ENCODE measurements at regions not wholly inside any gene's neighbourhood (a gene's known extent, or its start where the extent isn't known, plus 50 kb on each side); places are given as distances from the start of the nearest gene placed in this dataset.

DNA sequence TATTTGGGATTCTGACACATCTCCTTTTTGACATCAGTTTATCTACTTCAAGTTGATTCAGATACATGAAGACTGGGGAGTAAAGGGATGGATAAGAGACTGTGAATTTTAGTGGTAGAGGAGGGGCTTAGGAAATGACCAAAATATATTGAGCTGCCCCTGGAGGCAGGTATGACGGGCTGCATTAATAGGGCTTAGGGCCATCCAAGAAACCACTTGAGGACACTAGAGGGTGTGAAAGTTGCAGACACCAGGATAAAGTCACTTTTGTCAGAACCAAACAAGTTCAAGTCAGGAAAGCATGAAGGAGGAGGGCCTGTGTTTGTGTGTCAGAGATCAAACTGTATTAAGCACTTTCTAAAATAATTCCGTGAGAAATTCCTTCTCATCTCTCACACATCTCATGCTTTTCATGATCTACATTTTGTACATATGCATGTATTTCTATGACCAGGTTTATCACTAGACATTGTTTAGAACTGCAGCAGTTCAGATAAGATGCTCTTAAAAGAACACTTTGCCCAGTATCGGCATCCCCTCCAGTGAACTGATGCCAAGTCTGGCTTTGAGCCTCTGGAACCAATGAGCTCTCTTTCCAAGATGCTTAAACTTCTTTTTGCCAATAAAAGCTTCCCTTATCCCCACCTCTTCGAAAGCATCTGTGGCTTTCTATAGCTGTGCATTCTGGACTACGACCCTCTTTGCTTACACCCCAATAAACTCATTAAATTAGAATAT lies 136.9 kb downstream of the SLC38A1 start:
- peak; percentile 96 for FAIRE-seq

DNA sequence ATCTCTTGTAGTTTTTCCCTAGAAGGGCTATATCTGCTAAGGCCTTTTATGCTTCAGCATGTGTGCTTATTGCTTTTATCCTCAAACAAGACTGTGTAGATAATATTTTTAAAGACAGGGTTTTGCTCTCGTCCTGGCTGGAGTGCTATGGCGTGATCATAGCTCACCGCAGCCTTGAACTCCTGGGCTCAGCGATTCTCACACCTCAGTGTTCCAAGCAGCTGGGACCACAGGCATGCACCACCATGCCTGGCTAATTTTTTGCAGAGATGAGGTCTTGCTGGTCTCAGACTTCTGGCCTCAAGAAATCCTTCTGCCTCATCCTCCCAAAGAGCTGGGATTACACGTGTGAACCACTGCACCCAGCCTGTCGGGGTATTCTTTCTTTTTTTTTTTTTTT lies 137.3 kb upstream of the SCAF11 start:
- FAIRE-seq: no peak

DNA sequence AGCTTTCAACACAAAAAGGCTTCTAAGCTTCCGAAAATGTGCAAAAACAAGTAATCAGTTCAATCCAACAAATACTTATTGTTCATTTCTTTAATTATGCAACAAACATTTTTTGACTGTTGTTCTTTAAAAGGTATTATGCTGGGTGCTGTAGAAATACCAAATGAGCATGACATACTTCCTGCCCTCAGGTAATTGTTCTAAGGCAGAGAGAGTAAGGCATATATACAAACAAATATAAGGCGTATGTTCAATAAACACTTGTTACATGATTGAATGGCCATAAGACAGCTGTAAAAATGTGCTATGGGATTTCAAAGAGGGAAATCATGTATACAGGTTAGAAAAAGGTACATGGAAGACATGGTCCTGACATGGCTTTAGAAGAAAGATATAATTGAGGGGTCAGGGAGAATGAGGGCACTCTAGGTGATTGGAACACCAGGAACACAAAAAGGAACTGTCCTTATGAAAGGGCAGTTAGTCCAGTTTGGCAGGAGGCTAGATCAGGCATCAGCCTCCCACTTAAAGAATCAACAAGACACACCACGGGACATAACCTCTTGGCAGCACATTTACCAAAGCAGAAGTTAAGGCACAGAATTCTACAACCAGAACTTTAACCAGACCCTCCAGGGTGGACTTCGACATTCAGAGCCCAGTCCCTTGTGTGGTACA lies 135.8 kb upstream of the SCAF11 start:
- no peak for FAIRE-seq

DNA sequence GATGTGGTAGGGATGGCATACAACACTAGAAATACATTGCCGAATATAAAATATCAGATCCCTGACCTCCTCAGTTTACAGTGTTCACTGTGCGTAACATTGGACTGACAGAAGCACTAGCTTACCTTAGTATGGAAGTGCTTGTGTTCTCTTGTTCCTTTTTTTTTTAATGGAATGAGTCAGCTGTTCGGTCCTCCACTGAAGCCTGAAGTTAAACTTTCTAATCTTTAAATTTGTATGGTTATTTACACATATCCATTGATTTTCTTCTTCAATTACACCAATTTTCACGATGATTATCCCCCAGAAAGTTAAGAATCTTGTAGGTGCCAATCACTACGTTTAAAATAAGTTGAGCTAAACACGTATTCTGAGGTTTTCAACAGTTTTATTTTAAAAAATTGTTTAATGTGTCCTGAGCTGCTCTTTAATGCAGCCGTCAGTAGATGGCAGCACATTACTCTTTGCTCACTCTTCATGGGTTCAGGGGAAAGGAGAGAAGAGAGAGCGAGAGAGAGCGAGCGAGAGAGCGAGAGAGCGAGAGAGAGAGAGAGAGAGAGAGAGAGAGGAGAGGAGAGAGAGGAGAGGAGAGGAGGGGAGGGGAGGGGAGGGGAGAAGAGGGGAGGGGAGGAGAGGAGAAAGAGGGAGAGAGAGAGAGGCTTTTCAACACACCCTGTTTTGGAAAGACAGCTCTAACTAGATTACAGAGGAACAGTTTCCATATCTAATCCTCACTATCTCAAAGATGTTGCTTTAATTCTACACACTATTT lies 134.7 kb upstream of the SCAF11 start:
- FAIRE-seq: no peak

DNA sequence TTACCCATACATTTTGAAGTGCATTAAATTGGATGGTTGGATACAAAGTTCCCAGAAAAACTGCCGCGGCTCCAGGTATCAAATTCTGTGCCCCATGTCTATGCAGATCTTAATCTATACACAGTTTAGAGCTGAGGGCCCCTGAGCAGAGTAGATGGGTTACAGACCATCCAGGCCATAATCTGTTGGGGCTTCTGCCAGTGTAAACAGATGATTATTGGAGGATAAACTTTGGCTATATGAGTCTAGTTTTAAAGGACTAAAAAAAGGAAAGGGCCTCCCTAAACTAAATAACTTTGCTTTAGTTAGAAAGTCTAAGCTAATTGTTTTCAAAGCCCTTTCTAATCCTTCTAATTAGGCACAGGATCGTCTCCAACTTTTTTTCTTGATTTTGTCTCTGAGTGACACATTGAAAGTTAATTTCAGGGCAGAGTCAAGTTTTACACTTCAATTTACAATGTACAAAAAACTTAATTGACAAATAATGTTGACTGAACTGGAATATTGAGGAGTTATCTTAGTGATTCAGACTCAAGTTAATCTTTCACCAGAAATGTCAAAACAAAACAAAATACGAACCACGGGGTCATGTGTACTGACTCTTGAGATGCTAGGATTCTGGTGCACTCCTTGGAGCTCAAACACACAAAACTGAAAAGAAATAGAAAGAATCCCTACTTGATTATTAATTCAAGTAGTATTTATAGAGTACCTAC lies 133.9 kb upstream of the SCAF11 start:
- peak; percentile 89 for FAIRE-seq

DNA sequence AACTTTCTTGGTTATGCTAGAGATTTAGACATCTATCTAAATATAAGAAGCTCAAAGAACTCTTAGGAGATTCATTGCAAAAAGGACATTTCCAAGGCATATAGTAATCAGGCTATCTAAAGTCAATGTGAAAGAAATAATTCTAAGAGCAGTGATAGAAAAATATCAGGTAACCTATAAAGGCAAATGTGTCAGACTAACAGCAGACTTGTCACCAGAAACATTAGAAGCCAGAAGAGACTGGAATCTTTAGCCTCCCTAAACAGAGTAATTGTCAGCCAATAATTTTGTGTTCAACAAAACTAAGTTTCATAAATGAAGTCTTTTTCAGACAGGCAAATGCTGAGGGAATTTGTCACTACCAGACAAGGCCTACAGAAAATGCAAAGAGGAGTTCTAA lies 122.0 kb upstream of the SCAF11 start:
- FAIRE-seq: no peak

DNA sequence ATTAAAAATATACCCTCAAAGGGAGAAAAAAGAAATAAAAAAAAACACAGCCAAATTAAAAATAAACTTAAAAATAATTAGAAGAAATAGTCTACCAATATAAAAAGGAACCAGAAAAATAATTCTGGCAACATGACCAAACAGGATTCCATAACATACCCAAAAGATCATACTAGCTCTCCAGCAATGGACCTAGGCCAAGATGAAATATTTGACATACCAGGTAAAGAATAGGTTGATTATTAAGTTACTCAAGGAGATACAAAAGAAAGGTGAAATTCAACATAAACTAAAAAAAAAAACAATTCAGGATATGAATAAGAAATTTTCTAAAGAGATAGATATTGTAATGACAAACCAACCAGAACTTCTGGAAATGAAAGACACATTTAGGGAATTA lies 121.3 kb upstream of the SCAF11 start:
- FAIRE-seq: no peak

DNA sequence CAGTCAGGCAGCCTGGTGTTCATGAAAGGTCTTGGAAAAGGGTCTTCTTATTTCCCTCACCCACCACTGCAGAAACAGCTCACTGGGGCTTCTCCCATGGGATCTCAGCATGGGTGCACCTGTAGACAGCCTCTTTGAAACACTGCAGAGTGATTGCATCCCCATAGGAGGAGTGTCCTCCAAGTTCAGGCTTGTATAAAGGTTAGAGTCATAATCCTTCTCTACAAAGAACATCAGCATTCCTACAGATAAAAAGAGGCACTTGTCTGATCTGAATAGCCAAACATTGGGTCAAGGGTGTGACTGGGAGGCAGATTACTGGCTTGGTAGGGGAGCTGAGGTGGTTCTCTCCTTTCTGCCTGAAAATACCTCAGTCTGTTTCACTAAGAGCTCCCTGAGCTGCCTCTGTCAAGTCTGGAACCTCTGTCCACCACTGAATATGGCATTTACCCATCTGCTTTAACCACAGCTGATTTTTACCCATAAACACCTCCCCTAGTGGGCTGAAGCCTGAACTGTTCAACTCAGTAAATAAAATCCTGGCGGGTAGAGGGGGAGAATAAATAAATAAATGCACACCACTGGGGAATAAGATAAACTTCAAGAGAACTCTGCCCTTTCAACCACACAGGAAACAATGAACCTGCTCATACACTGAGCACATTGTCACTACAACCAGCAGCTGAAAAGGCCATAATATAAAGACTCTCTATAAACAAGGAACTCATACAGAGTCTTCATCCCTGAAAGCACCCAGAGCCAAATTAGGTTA lies 120.7 kb upstream of the SCAF11 start:
- no peak for FAIRE-seq

DNA sequence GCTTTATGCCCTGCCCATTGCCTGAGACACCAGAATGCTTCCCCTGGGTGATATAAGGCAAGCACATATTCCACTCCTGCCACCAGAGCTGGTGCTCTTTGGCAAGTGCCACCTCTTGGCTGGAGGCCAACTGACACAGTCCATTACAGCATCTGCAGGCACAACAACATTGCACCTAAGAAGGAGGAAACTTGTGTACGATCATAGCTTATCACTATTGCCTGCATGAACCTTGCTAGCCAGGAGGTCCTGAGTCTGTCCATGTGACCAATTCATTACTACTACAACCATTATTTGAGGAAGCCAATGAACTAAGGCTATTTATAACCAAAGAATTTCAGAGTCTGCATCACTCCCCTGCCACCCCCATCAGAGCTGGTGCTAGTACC lies 119.8 kb upstream of the SCAF11 start:
- no peak for FAIRE-seq

DNA sequence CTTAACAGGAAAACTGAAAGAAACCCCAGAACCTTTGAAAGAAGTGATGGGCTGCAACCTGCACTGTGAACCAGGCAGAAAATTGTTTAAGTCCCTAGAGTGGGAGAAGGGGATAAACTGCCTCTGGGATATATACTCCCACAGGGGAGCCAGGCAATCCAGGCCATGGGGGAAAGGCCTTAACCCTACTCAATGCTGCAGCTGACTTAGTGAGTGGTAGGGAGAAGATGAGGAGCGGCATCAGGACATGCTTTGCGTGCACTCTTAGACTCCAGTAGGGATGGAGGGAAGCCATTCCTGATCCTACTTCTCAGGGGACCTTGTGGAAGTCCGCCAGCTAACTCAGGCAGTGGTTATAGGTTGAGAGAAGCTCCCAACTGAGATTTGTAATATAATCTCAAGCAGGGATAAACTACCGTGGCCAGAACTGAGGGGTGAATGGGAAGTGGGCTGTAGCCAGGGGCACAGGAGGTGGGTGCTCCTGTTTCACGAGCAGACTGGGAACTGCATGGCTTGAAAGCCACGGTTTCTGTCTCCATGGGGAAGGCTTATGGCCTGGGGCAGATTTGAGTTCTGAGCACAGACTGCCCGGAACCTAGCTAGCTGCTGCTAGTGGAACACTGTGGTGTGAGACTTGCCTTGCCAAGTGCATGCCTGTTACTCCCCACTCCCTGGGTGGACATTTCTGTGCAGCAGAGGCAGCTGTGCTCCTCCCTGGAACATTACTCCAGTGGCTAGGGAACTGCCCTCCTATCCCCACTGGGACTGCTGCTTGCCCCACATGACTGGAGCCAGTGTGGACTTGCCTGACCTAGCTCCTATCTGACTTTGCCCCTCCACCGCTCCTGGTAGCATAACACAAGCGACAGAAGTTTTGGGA lies 119.2 kb upstream of the SCAF11 start:
- FAIRE-seq: no peak

DNA sequence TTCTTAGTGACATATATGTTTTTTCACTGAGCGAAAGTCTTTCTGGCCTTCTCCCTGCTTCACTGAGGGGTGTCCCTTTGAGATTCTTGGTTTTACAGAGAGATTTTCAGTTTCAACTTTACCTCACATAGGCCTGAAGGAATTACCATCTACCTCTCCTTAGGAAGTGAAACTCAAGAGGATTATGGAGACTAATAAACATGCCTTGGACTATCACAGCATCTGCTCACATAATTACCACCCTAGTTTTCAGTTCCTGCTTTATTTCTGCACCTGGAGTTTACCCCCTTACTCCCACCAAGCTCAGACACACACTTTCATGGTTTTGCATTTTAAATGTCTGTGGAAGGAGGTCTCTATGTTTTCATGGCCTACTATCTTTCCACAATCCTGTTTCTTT lies 118.3 kb upstream of the SCAF11 start:
- no peak for FAIRE-seq

DNA sequence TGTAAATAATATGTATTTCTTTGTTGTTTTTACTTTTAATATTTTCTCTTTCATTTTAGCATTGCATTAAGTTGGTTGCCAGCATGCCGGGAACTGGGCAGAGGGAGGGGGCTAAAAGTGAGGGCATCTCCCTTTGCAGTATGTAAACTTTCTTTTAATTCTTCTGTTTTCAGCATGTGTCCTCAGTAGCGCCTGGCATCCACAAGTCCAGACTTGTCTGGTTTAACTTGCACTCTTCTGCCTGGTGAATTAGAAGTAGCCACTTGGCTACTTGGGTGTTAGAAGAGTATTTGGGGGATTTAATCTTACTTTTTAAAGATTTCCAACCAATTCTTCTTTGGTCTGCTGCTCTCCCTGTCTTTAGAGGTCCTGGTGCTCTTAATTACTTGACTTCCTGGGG lies 117.2 kb upstream of the SCAF11 start:
- FAIRE-seq: no peak

DNA sequence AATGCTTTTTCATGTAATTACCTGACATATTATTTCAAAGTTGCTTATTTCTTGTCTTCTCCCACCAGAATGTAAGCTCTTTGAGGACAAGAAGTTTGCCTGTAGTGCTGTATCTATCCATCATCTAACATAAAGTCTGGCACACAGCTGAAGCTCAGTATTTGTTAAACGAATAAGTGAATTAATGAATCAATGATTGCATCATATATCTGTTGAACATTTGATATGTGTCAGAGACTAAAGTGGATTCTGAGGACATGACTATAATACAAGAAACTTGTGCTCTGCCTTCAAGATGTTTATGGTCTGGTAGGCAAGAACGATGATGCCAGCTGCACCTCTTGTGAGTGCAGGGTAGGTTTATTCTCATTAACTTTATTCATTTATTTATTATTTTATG lies 115.4 kb upstream of the SCAF11 start:
- FAIRE-seq: no peak

DNA sequence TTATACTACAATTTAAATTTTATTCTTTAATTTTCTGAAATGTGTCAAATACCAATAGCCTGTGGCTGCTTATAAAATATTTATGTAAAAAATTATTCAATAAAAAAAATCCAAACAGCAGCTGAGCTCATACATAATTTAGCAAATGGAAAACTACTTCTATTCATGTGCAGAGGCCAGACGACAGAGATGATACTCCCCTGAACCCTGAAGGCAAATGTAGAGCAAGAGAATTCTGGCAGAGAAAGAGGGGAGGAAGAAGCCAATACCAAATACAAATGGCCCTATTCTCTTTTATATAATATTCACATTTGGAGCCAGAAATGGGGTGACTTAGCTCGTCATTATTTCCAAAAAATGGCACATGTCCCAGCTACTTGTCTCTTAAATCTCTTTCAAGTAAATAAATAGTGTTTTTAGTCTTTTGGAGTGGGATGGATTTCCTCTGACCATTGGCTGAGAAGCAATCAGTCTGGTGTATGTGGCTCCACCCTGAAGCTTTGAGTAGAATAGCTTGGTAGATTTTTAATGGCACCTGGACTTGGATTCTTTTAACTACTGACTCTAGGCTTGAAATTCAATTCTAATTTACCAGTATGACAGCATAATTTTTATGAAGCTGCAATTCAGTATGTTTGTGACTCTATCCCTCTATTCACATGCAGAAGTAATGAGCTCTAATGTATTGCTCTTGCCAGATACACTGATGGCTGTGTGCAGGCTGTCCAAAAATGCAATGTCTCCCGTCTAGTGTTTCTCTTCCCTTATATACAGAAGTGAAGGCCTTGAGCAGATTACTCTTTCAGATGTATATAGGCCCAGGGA lies 113.4 kb upstream of the SCAF11 start:
- no peak for FAIRE-seq

DNA sequence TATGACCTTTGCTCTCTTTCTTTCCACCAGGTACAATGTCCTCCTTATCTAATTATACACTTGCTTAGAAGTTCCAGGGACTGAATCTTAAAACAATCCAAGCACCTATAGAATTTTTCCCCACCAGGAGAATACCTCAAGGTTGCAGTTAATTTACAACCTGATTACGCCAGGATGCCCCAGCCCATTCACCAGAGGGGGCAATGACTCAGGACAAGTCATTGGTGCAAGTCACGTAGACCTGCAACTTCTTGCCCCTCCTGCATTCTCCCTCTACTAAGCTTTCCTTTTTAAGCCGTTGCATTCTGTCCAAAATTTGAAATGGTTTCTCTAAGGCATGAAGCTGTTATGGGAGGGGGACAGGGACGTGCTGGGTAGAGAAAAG lies 111.1 kb upstream of the SCAF11 start:
- FAIRE-seq: no peak

DNA sequence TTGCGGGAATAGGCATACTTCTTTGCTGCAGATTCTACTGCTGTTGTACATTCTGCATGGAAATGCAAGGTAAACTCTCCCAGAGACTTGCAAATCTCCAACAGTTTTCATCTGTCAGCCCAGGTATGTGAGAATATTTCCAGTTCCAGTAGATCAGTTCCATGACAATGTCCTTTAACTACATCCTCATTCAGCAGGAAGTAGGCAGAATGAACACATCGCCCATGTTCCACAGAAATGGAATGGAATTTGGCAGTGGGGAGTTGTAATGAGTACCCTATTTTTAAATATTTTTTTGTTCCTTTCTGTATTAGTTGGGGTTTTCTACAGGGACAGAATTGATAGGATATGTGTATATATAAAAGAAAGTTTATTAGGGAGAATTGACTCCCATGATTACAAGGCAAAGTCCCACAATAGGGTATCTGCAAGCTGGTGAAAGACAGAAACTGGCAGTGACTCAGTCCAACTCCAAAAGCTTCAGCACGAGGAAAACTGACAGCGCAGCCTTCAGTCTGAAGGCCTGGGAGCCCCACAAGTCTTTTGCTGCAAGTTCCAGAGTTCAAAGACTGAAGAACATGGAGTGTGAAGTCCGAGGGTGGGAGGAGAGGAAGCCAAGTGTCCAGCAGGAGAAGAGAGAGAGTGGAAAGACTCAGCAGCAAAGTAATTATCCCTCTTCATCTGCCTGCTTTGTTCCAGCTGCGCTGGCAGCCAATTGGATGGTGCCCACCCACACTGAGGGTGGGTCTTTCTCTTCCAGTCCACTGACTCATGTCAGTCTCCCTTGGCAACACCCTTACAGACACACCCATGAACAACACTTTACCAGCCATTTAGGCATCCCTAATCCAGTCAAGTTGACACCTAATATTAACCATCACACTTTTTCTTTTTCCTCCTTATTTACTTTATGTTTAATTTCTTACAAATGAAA lies 110.4 kb upstream of the SCAF11 start:
- no peak for FAIRE-seq

DNA sequence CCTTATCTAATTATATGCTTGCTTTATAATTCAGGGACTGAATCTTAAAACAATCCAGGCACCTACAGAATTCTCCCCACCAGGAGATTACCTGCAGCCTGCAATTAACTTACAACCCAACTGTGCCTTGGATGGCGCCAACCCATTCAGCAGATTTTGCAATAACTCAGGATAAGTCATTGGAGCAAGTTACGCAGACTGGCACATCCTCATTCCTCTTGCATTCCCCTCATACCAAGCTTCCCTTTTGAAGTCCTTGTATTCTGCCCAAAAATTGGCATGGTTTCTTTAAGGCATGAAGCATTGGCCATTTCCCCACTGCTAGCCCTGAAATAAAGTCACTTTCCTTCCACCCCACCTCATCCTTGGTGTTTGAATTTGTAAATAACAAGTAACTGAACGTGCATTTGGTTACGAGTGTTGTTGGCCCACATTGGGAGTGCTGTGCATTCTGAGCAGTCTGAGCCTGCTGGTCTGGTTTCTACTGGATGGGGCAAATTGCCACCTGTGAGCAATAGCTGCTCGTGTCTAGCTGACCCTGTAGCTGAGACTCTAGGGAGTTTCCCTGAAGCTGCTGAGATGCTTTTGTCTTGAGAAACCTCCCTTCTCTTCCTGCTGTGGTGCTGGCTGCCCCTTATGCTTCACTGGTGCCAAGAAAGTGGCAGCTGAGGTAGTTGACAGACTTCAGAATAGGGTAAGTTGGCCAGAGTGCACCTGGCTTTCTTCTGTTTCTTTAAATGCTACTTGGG lies 99.2 kb upstream of the SCAF11 start:
- no peak for FAIRE-seq

DNA sequence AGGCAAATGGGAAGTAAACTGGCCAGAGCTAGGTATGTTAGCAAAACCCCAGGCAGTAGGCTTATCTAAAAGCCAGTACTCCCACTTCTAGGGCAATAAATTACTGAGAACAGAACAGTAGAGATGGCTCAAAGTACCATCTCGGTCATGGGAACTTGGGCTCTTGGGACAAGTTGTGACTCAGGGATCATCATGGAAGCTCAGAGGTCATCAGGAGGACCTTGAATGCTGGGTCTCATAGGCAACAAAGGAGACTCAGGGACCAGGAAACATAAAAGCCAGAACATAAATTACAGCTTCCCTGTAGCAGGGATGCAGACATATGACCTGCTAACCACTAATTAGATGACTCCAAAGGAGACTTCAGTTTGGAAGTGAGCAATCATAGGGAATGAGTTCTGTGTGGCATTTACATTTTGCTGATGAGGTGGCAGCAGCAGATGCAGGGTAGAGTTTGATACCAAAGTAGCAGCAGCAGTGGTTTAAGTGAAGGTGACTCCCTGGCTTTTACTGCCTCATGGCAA lies 97.6 kb upstream of the SCAF11 start:
- FAIRE-seq: no peak

Measured in TTC549 (cell line).